ENCODE measurements at regions not wholly inside any gene's neighbourhood (a gene's known extent, or its start where the extent isn't known, plus 50 kb on each side); places are given as distances from the start of the nearest gene placed in this dataset.

DNA sequence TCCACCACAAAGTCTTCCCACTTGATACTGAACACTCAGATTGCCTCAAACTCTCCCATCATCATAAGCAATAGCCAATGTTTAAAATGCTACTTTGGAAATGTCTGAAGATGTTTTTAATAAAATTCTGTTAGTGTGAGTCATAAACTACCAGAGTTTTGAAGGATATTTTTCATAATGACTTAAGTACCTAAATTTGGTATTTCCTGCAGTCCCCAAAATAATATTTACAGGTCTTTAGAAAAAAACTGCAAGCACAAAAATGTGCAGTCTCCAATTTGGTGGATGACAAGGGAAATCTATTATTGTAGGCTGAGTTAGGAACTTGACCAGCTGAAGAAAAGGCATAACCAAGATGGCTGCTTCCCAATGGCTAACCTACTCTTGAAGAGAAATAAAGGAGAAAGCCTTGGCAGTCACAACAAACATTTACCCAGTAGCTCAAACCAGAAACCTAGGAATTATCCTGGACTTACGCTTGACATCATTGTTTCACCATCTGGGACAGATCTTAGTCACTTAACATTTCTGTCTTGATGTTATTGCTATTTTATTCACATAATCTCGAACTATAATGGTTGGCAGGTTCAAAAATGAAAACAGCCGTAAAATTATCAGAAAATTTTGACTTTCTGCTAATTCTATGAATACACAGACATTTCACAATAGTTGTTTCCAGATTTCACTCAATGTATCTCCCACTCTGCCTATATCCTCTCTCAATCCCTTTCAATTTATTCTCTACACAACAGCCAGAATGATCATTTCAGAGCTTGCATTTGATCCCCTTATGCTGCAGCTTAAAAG lies 111.2 kb upstream of the STEAP1B start:
- TF ChIP-seq, protein P1, sequence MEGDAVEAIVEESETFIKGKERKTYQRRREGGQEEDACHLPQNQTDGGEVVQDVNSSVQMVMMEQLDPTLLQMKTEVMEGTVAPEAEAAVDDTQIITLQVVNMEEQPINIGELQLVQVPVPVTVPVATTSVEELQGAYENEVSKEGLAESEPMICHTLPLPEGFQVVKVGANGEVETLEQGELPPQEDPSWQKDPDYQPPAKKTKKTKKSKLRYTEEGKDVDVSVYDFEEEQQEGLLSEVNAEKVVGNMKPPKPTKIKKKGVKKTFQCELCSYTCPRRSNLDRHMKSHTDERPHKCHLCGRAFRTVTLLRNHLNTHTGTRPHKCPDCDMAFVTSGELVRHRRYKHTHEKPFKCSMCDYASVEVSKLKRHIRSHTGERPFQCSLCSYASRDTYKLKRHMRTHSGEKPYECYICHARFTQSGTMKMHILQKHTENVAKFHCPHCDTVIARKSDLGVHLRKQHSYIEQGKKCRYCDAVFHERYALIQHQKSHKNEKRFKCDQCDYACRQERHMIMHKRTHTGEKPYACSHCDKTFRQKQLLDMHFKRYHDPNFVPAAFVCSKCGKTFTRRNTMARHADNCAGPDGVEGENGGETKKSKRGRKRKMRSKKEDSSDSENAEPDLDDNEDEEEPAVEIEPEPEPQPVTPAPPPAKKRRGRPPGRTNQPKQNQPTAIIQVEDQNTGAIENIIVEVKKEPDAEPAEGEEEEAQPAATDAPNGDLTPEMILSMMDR (IDR thresholded peaks at IDR 0.05), result no peak
- TF ChIP-seq ZFX (IDR thresholded peaks at IDR 0.05; ENCODE audit: borderline replicate concordance), result no peak
